HG03139 (cell line): ENCODE measurements at regions not wholly inside any gene's neighbourhood (a gene's known extent, or its start where the extent isn't known, plus 50 kb on each side); places are given as distances from the start of the nearest gene placed in this dataset.

Source experiments
- ATAC-seq: cut with Tn5 transposase; IDR thresholded peaks from one replicate; pipeline ENCODE4 v1.9.1; 2021; ENCODE audit not compliant: unreplicated experiment

DNA sequence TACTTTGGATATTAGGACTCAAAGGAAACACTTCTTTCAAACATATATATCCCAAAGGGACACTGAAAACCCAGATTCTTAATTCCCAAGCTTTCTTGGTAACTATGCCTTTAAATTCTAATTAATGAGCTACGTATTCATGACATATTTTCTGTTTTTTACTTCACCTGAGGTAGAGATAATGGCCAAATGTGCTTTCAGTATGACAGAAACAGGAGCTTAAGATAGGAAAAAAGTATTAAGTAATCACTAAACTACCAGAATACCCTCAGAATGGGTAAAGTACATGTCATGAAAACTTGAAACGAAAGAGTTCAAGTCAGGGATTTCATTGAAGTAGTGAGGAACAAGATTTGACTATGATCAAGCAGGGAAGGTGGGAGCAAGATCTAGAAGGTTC, 478.5 kb downstream of the AGTPBP1 start:
- ATAC-seq: no peak

DNA sequence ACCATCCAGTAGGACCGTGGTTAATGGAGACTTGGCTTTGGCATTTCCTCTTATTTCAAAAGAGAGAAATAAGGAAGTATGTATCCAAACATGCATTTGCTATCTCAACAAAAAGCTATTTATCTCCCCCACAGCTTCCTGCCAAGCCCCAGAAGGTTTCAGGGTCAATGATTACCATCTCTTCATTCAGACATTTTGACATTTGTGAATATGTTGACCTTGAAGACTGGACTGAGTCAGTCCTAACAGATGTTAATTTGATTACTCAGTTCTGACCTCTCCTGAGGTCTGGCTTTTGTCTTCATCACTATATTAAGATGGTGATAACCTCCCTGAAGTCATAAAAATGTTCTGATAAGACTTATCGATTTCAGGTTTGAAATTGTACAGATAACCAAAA, 479.4 kb downstream of the AGTPBP1 start:
- ATAC-seq: no peak

DNA sequence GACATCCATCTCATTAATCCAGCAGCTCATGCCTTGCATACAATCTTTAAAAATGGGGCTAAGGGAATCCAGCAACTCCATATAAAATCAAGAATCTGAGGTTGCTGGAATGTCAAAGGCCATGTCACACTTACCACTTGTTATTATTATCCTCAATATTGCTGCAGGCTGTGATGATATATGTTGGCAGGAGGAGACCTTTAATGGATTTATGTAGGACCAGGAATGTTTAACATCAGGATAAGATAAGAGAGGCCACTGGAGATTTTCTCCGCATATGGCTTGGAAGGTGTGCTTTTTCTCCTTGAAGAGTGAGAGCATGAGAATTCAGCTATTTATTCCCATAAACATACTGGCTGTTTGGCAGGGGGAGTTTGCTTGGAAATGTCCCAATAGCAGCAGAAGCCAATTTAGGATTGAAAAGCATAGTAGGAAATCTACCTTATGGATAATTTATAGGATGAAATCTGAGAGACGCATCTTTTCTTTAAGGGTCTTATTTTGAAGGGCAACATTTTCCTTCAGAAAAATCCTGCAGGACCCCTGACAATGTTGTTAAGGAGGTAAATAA, 481.4 kb downstream of the AGTPBP1 start:
- ATAC-seq: no peak

DNA sequence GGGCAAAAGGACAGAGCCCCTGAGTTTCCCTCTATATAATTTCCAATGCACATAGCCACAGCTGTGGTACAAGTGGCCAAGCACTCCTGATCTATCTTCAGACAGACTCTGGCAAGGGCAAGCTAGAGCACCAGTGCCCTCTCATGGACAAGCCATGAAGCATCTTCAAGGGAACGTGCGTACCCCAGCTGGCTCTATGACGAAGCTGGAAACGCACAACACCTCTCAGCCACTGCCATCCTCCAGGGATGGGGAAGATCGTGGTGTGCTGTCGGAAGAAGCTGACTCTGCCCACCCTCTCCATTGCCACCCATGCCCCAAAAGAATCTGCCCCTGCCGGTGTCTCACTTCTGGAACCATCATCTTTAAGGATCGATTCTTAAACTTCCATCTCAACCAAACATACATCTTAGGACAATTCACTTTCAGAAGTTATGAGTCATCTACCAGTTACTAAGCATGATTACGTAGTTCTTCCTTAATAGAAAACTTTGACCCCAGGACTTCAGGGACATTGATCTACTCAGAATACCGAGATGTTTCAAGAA, 482.9 kb downstream of the AGTPBP1 start:
- ATAC-seq: peak; percentile 76

DNA sequence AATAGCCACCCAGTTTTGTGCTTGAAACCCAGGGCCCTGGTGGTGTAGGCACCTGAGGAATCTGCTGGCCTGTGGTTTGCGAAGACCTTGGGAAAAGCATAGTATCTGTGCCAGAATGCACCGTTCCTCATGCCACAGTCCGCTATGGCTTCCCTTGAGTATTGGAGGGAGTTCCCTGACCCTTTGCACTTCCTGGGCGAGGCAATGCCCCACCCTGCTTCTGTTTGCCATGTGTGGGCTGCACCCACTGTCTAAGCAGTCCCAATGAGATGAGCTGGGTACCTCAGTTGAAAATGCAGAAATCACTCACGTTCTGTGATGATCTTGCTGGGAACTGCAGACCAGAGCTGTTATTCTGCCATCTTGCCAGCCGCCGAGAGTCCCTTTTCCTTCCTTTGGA, 483.5 kb downstream of the AGTPBP1 start:
- ATAC-seq: no peak

DNA sequence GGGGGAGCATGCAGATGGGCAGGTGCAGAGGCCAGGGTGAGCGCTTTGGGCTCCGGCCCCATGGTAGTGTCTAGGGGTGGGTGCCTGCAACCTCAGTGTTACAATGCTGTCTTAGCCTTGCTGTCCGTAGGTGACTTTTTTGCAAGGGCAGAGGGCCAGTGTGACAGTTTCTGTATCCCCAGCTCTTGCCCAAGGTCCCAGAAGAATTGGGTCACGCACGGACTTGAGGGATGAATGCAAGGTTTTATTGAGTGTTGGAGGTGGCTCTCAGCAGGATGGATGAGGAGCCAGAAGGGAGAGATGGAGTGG, 492.5 kb downstream of the AGTPBP1 start:
- no peak for ATAC-seq

DNA sequence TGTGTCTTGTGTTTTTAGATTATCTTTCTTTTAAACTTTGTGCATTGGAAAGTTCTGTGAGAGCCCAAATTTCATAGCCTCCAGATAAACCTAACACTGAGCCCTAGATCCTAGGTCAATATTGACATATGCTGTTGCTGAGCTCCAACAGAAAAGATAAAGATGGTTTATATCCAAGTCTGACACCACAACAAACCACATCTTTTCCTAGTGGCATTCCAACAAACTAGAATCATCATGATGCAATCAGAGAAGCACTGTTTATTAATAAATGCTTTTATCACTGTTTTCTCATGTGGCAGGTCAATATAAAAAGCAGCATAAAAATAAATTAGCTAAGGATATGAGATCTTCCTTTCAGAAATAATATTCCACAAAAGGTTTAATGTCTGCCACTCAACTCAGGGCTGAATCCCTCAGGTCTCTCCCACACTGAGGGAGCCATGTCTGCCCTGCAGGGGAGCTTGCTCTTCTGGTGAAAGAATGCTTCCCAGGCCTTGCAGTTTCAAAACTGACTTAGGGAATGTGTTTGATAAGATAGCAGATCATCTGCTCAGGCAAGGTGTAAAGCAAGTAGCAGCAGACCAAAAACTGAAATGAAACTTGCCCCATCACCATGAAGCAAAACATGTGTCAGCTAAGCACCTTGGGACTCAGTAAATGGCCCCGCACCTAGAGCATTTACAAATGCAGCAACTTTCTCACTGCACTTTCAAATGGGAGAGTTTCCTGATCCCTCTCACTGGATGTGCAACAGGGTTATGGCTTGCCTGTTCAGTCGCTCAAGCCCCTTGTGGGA, 493.0 kb downstream of the AGTPBP1 start:
- ATAC-seq: no peak

DNA sequence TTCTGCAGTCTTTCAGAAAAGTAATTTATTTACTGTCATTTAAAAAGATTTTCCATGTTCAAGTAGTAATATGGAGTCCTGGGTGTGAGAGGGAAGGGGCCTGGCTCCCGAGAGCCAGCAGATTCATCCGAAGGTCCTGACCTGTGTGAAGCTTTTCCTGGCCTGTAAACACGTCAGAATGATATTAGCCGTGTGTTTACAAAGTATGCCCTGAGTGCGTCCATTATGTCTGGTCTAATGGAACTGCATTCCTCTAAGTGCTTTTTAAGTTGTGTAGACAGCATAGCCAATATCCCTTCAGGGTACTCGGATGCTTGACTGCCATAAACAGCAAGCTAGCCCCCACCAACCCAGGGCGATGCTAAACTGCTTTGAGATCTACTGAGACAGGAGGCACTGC, 495.2 kb downstream of the AGTPBP1 start:
- no peak for ATAC-seq

DNA sequence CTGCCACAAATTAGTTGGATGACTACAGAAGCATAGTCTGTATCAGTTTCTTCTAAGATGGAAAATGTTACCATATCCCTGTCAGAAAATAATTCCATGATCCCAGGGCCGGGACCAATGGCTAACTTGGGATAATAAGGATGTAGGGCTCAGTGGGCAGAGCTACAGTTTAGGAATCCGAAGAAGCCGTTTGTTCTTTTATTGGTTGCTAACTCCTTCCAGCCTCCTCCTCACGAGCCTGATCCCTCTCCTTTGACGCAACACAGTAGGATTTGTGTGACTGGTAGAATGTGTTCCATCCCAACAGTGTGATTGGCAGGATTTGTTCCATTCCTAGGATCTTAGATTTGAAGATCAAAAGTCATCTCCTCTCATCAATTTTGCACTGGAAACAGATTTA, 496.9 kb downstream of the AGTPBP1 start:
- no peak for ATAC-seq

DNA sequence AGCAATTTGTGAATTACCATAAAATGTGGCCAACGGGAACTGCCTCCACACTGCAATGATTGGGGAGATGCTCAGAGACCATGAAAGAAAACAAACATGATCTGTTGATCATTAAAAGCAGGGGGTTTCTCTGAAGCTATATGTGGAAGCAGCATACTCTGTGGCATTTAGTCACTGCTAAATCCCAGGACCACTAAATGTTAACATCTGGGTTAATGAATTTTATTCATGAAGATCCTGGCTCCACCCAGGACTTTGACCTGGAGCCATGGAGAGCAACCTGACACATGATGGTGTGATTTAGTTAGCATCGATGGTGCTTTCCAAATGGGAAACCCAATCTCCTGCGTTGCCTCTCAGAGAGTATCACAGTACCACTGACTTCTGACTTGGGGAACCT, 497.8 kb downstream of the AGTPBP1 start:
- no peak for ATAC-seq

DNA sequence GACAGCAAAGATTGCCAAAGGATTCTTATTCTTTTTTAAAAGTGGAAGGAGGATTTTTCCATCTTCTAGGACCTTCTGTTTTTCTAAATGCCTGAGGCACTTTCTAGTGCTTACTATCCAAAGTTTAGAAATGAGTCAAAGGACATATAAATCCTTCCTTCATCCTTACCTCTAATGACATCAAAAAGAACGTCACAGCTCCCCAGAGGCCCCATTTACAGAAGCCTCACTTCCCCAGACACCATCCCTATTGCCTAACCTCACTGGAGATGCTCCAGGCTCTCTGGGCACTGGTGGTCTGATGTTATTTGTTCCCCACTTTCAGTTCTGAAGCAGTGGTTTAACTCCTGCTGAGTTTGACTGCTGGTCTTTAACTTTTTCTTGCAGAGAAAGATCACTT, 504.3 kb downstream of the AGTPBP1 start:
- no peak for ATAC-seq

DNA sequence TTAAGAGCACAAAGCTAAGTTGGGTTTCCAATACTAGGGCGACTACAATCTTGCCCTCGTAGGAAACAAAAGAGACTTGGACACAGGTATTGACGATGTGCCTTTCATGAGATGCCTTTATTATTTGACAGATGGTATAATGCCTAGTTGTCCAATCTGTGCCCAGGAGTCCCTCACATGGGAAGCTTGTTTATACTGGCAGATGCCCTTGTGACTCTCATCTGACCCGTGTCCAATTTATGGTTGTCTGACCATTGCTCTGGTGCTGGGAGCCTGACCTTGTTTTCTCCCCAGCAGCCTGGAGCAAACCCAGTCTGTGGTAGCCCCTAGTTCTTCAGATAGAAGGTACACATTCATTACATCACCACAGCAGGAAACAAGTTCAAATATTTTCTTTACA, 511.7 kb downstream of the AGTPBP1 start:
- ATAC-seq: no peak

DNA sequence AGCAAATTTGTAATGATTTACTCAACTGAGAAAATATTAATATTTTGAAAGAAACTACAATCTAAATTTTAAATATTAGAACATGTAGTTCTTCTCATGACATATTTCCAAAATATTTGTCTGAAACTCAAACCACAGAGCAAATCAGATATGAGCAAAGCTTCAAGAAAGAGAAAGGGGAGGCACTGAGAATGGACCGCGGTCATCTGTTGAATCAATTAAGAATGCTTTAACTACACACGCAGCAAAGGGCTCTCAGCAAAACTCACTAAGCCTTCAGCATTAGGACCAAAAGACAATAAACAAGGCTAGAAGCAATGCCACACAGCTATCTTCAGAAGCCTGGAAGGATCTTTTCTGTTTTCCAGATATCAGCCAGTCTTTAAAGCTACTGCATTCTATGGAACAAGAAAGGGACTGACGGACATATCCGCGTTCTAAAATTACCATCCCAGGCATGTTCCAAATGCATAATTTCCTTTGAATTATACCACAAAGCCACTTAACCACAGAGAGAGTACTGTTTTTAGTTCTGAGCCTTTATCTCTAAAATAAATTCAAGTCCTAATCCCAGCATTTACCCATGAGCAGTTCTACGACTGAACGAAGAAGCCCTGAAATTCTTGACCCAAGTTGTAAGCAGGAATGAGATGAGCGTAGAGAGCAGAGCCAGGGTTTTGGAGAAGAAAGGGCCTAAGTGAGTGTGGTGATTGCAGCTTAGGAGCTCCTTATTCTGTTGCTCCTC, 513.5 kb downstream of the AGTPBP1 start:
- no peak for ATAC-seq

DNA sequence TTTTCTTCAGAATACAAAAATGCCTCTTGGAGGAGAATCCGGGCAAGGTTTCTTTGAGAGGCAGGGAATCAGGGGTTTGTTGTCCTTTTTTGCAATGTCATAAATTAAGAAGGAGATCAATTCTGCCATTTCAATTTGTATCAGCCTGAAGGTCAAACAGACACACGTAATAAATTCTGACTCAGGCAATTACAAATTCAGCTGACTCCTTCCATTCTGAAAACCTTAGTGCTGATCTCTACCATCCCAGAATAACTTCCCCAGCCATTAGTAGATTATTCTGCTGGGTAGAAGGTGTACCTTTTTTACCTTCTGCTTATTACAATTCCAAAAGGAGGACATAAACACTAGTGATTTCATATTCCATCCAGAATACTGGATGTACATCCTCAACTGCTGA, 516.6 kb downstream of the AGTPBP1 start:
- ATAC-seq: no peak

DNA sequence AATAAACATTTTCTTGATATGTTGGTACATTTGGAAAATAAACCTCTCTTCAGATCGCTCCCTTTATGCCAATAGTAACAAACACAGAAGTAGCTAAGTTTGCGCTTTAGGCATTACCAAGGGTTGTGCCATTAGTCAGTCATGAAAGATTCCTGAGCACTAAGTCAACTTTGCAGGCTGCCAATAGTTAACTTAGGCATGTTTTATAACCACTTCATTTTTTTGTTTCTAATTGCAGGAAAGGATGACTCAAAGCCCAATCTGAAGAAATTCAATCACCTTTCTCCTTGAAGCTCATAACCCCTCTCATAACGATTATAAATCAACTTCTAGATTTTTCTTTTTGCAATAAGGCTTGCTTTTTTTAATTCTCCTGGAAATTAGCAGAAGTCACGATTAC, 517.0 kb downstream of the AGTPBP1 start:
- no peak for ATAC-seq

DNA sequence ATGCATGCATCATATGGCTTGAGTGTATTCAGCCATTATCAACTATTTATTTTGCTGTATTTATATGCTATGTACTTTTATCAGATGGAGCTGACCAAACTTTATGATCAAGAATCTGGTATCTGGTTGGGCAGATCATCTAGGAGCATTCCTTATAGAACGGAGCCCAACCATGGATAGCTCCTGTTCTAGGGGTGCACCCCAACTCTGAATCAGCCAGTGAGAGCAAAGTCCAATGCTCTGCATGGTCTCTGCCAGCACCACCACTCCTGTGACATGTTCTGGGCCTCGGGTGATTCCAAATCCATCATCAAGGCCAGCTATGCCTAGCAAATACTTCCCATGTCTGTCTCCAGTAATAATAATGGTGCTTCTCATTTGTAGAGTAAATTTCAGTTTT, 517.5 kb downstream of the AGTPBP1 start:
- ATAC-seq: no peak

DNA sequence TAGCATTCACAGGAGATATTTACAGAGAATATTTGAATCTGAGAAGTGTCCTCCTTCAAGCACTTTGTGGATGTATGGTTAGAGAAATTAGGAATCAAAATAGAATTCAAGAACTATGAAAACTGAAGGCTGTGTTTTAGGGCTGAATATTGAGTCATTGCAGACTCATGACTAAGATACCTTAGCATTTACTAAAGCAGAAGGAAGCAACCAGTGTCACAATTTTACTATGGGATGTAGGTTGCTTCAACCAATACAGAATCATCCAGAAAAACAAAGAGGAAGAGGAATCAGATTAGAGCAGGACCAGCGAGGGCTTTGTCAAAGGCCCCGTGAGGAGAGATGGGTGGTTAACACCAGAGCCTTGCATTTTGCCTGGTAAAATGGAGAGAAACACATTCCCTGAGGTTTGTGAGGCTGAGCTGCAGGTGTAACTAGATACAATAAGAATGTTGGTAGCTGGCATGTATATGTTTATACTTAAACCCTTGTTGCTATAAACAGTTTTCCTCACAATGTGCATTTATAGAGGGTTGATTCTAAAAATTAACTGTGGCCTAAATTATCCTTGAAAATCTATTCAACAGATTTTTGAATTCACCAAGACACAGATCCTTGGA, 518.1 kb downstream of the AGTPBP1 start:
- ATAC-seq: no peak

DNA sequence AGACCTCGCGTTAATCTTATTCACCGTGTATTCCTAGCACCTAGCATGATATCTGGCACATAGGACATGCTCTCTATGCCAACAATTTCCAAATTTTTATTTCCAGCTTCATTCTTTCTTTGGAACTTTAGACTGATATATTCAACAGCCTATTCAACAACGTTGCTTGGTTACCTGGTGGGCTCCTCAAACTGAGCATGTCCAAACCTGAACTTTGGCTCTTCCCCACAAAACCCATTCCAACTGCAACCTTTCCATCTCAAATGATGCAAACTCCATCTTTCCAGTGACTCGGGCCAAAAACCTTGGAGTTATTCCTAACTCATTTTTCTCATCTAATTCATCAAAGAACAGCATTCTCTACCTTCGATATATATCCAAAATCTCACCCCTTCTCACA, 525.2 kb downstream of the AGTPBP1 start:
- no peak for ATAC-seq

DNA sequence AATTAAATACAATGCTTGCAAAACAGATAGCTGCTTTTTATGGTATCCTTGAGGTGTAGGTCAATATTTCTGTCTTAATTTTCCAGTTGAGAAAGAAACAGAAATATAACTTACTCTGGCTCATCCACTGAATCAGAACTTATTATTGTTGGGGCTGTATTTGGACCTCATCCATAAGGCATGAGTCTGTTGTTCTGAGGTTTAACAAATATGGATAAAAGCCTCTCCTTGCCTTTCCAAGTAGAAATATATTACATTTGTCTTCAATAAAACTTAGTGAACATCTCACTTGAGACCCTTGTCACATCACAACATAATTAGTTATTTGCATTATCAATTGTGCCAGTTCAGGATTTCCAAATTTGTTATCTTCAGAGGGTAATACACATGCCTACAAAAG, 525.8 kb downstream of the AGTPBP1 start:
- no peak for ATAC-seq

DNA sequence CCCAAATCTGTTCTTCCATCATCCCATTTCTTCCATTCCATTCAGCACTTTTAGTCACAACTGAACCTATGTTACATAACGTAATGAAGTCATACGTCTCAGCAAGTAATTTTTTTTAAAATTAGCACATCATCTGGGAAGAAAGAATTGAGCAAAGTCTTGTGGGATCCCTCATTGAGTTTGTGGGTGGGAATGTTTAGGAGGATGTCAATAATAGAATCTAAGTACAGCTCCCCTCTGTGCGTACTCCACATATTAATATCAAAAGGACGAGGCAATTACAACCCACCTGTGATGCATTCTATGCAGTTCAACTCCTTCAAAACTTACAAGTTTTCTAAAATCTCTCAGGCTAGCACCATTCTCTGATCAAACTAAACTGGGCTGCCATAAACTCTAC, 526.3 kb downstream of the AGTPBP1 start:
- no peak for ATAC-seq

DNA sequence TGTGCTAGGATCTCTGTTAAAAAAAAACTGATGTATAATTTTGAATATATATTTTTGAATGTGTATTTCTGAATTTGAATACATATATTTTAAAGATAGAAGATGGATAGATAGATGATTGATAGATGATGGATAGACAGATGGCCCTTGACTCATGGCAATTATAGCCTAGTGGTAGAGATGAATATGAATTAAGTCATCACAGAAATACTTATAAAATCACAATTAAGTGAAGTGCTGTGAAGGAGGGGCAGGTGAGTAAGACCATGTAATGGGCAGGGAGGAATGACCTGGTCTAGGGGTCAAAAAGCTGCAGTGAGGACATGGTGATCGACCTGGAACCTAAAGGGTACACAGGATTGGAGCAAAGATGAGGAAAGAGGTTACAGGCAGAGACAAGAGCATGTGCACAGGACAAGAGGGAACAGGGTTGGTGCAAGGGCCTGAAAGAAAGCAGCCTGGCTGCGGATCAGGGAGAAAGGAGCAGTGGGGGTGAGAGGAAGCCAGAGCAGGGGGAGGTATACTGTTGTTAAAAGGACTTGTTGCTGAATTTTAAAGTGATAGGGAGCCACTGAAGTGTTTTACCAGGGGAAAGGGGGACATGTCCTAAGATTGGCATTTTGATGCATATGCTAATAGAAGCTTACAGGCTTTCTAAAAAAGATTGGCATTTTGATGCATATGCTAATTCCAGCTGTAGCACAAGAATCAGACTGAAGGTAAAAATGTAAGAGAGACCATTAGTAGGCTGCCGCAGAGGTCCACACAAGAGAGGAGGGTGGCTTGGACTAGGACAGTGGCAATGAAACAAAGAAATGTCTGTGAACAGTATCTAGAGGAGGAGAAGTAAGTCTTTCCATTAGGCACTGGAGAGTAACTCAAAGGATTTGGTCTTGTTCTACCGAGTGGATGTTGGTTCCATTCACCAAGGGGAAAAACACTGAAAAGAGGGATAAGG, 527.8 kb downstream of the AGTPBP1 start:
- ATAC-seq: no peak
